Stomach (tissue), 8 donors: ENCODE measurements at regions not wholly inside any gene's neighbourhood (a gene's known extent, or its start where the extent isn't known, plus 50 kb on each side); places are given as distances from the start of the nearest gene placed in this dataset.
A peak's percentile ranks its signal among the peaks of the same experiment; 100 is the strongest.

Source experiments
- DNase-seq, 2 donors: peaks; one replicate each; pipeline versions ENCODE4 v3.0.0 to v3.0.0-alpha.2; 2013 to 2019
- H3K27ac ChIP-seq, 5 donors: fragments of 200-600 bp in 4 of 5; sonication (generic) in 4 of 5; one replicate each; pipeline ENCODE4 v1.5.1; 2013 to 2019; ENCODE audit warnings: mild to moderate bottlenecking in 1 of 5, moderate library complexity in 1 of 5
- H3K27me3 ChIP-seq, 3 donors: fragments of 200-600 bp; sonication (generic); one replicate each; pipeline ENCODE4 v1.5.1; 2017 to 2019; ENCODE audit warnings: mixed run types in 1 of 3
- H3K36me3 ChIP-seq, 4 donors: fragments of 200-600 bp; sonication (generic); 1 replicate in 3 of 4; 2 replicates in 1 of 4; pipeline ENCODE4 v1.5.1; 2016 to 2019
- H3K4me1 ChIP-seq, 4 donors: fragments of 200-600 bp; sonication (generic); one replicate each; pipeline ENCODE4 v1.5.1; 2016 to 2019
- H3K4me3 ChIP-seq, 4 donors: fragments of 200-600 bp; sonication (generic) in 3 of 4; one replicate each; pipeline ENCODE4 v1.5.1; 2016 to 2019; ENCODE audit warnings: mild to moderate bottlenecking in 1 of 4
- H3K9me3 ChIP-seq, 4 donors: fragments of 200-600 bp; sonication (generic); one replicate each; pipeline ENCODE4 v1.5.1; 2016 to 2019
- CTCF ChIP-seq, 7 experiments: fragments of 450-650 bp in 4 of 7; fragments of 200-600 bp in 3 of 7; sonication (generic) in 3 of 7; IDR thresholded peaks; one replicate each; pipeline ENCODE4 v1.5.1; 2016 to 2019; ENCODE audit warnings: antibody characterized with exemption in 7 of 7, control low read depth in 2 of 7, mild to moderate bottlenecking in 1 of 7
- EP300 ChIP-seq: sonication (generic); formaldehyde crosslinking; IDR thresholded peaks from one replicate; pipeline ENCODE4 v1.6.1; 2017; ENCODE audit warnings: antibody characterized with exemption
- POLR2A ChIP-seq, 4 donors: fragments of 450-650 bp; IDR thresholded peaks; one replicate each; pipeline ENCODE4 v1.6.1; 2016; ENCODE audit warnings: antibody characterized with exemption in 4 of 4, control low read depth in 2 of 4, mild to moderate bottlenecking in 1 of 4, moderate library complexity in 1 of 4
- POLR2AphosphoS5 ChIP-seq, 3 donors: sonication (generic); formaldehyde crosslinking; IDR thresholded peaks; one replicate each; pipeline ENCODE4 v1.6.1; 2016; ENCODE audit warnings: antibody characterized with exemption in 3 of 3
- WGBS, 5 donors: extraction: QIAGEN DNeasy Blood & Tissue Kit in 3 of 5; methylation state at CpG; one replicate each; pipeline versions ENCODE4 v1.1.5 to v1.1.7; 2013 to 2018; 5-methylcytosine and 5-hydroxymethylcytosine counted together
- intact Hi-C: fragments of 100-400 bp; cut with DNase I; formaldehyde crosslinking; loops from one replicate; pipeline ENCODE4 v1.15.1; 2023; ENCODE audit warnings: low total_unique reads
- donor health status: healthy with polysubstance abuse.
- donor health status: Bipolar disorder and iron deficiency.
- donor health status: healthy.

- intact Hi-C loops, result no loop called here
- H3K36me3 ChIP-seq, result no peaks in the 10 kb centered on the region
- no peak for TF ChIP-seq CTCF (IDR thresholded peaks at IDR 0.05)
- TF ChIP-seq POLR2AphosphoS5 (IDR thresholded peaks at IDR 0.05), result no peak
- TF ChIP-seq POLR2A (IDR thresholded peaks at IDR 0.05), result no peak
- no peak for TF ChIP-seq EP300
- WGBS, 5 donors, result 71 to 93% (median 76%) methylated on average over 1 of the region's 1 CpG
- H3K27me3 ChIP-seq, result no peaks in the 10 kb centered on the region
- H3K4me3 ChIP-seq, result no peak overlapping the region
- H3K27ac ChIP-seq, result no peak overlapping the region
- no peaks in the 10 kb centered on the region for H3K9me3 ChIP-seq
- DNase-seq, result no peak
- no peaks in the 10 kb centered on the region for H3K4me1 ChIP-seq
Observed at GRCh38 chr3:144301863-144302262, 330.2 kb downstream of the DIPK2A start.

- Histone ChIP-seq H3K4me1 (peaks cover 0 to 6% (median 2%) of the 10 kb centered on the region in 4 donors), H3K27ac (peak overlapping the region in 1 of 5 donors; percentile 57), H3K27me3 (no peaks in the 10 kb centered on the region), H3K4me3 (no peak overlapping the region), H3K9me3 (no peaks in the 10 kb centered on the region), H3K36me3 (no peaks in the 10 kb centered on the region)
- TF ChIP-seq EP300 (no peak), POLR2AphosphoS5 (IDR thresholded peaks at IDR 0.05) (no peak), POLR2A (IDR thresholded peaks at IDR 0.05) (no peak), CTCF (IDR thresholded peaks at IDR 0.05) (no peak)
- DNase-seq, result peak in 1 of 2 donors; percentile 18
- 19 to 54% (median 35%) methylated on average over 3 of the region's 3 CpGs for WGBS, 5 donors
- intact Hi-C loops, result no loop called here
Observed at GRCh38 chr3:144307951-144308350, 336.3 kb downstream of the DIPK2A start.

- H3K4me1 ChIP-seq, result peaks cover 0 to 6% (median 2%) of the 10 kb centered on the region in 4 donors
Observed at GRCh38 chr3:144308396-144308795, 336.8 kb downstream of the DIPK2A start.

GRCh38 chr3:144312702-144313101 is 341.1 kb downstream of the DIPK2A start:
- H3K27me3 ChIP-seq, result no peaks in the 10 kb centered on the region
- no peaks in the 10 kb centered on the region for H3K9me3 ChIP-seq
- no peak for DNase-seq
- intact Hi-C loops, result no loop called here
- 54 to 77% (median 68%) methylated on average over 3 of the region's 3 CpGs for WGBS, 5 donors
- no peak for TF ChIP-seq EP300
- TF ChIP-seq POLR2AphosphoS5 (IDR thresholded peaks at IDR 0.05), result no peak
- no peak for TF ChIP-seq CTCF (IDR thresholded peaks at IDR 0.05)
- no peak for TF ChIP-seq POLR2A (IDR thresholded peaks at IDR 0.05)
- no peak overlapping the region for H3K27ac ChIP-seq
- H3K36me3 ChIP-seq, result no peaks in the 10 kb centered on the region
- H3K4me3 ChIP-seq, result no peak overlapping the region
- peaks cover 0 to 4% (median 1%) of the 10 kb centered on the region in 4 donors for H3K4me1 ChIP-seq

More at GRCh38 chr3:144308396-144308795, 336.8 kb downstream of the DIPK2A start:
- intact Hi-C loops, result no loop called here
- H3K27me3 ChIP-seq, result no peaks in the 10 kb centered on the region
- DNase-seq, result peak in 1 of 2 donors; percentile 4
- peak overlapping the region in 2 of 5 donors; percentile 57 to 68 for H3K27ac ChIP-seq
- H3K36me3 ChIP-seq, result no peaks in the 10 kb centered on the region
- TF ChIP-seq POLR2A (IDR thresholded peaks at IDR 0.05) (no peak), CTCF (IDR thresholded peaks at IDR 0.05) (no peak), POLR2AphosphoS5 (IDR thresholded peaks at IDR 0.05) (no peak), EP300 (no peak)
- H3K4me3 ChIP-seq, result no peak overlapping the region
- 22 to 44% (median 25%) methylated on average over 3 of the region's 3 CpGs for WGBS, 5 donors
- H3K9me3 ChIP-seq, result no peaks in the 10 kb centered on the region
